ENCODE measurements at regions not wholly inside any gene's neighbourhood (a gene's known extent, or its start where the extent isn't known, plus 50 kb on each side); places are given as distances from the start of the nearest gene placed in this dataset.

GRCh38 chr2:33984131-33984530 lies 385.0 kb upstream of the FAM98A start:
- TF ChIP-seq CTCF (IDR thresholded peaks at IDR 0.05; ENCODE audit: control extremely low read depth in 1 of 3, insufficient read depth in 1 of 3, low read depth in 1 of 3, low read length in 3 of 3) = no peak
- TF ChIP-seq POLR2A (IDR thresholded peaks at IDR 0.05; ENCODE audit: control extremely low read depth in 1 of 2, low read depth in 2 of 2, low read length in 2 of 2) = no peak
- no peak for TF ChIP-seq KDM1A (IDR thresholded peaks at IDR 0.05; ENCODE audit: borderline replicate concordance, low read length)
- TF ChIP-seq CEBPB (IDR thresholded peaks at IDR 0.05; ENCODE audit: low read depth, low read length) = no peak
- TF ChIP-seq EGR1 (IDR thresholded peaks at IDR 0.05; ENCODE audit: borderline replicate concordance, low read depth, low read length) = no peak
- TF ChIP-seq MAX (IDR thresholded peaks at IDR 0.05) = no peak
- TF ChIP-seq EZH2 (IDR thresholded peaks at IDR 0.05; ENCODE audit: low read depth, low read length, severe bottlenecking) = no peak
- TF ChIP-seq YY1 (IDR thresholded peaks at IDR 0.05; ENCODE audit: low read depth, low read length) = no peak
- TF ChIP-seq SIRT6 (IDR thresholded peaks at IDR 0.05; ENCODE audit: low read length) = no peak

Measured in H1 (cell line).